Breast epithelium (tissue), 4 donors: ENCODE measurements at regions not wholly inside any gene's neighbourhood (a gene's known extent, or its start where the extent isn't known, plus 50 kb on each side); places are given as distances from the start of the nearest gene placed in this dataset.

Source experiments
- DNase-seq, 2 donors: peaks; one replicate each; pipeline ENCODE4 v3.0.0-alpha.2; 2019; ENCODE audit warnings: low spot score in 2 of 2
- H3K27ac ChIP-seq, 2 donors: fragments of 200-600 bp; sonication (generic) in 1 of 2; one replicate each; pipeline ENCODE4 v1.5.1; 2016 to 2019; ENCODE audit warnings: mild to moderate bottlenecking in 1 of 2
- H3K27me3 ChIP-seq, 2 donors: fragments of 200-600 bp; sonication (generic) in 1 of 2; one replicate each; pipeline versions ENCODE4 v1.5.1 to v1.6.0; 2017 to 2019; ENCODE audit warnings: control low read depth in 1 of 2, mild to moderate bottlenecking in 1 of 2
- H3K36me3 ChIP-seq: fragments of 200-600 bp; one replicate; pipeline ENCODE4 v1.5.1; 2019
- H3K4me1 ChIP-seq, 2 donors: fragments of 200-600 bp; sonication (generic); one replicate each; pipeline ENCODE4 v1.5.1; 2016 to 2019; ENCODE audit warnings: control low read depth in 1 of 2
- H3K4me3 ChIP-seq, 3 donors: fragments of 200-600 bp; sonication (generic); 1 replicate in 2 of 3; 2 replicates in 1 of 3; pipeline ENCODE4 v1.5.1; 2016 to 2019; ENCODE audit warnings: mild to moderate bottlenecking in 3 of 3, moderate library complexity in 2 of 3
- H3K9me3 ChIP-seq, 2 donors: fragments of 200-600 bp; sonication (generic) in 1 of 2; one replicate each; pipeline ENCODE4 v1.5.1; 2016 to 2019; ENCODE audit warnings: control low read depth in 1 of 2
- POLR2A ChIP-seq: fragments of 450-650 bp; IDR thresholded peaks from one replicate; pipeline ENCODE4 v1.6.1; 2016; ENCODE audit warnings: antibody characterized with exemption, mild to moderate bottlenecking, moderate library complexity
- POLR2AphosphoS5 ChIP-seq, 3 donors: sonication (generic); formaldehyde crosslinking; IDR thresholded peaks; one replicate each; pipeline ENCODE4 v1.6.1; 2017; ENCODE audit warnings: antibody characterized with exemption in 3 of 3
- intact Hi-C: fragments of 100-400 bp; cut with DNase I; formaldehyde crosslinking; loops from one replicate; pipeline ENCODE4 v1.15.1; 2023; ENCODE audit warnings: low total_unique reads
- TF ChIP-seq, protein P1 (sequence below), 3 donors: fragments of 450-650 bp; IDR thresholded peaks; one replicate each; pipeline ENCODE4 v1.5.1; 2016 to 2017; ENCODE audit warnings: antibody characterized with exemption in 3 of 3, mild to moderate bottlenecking in 3 of 3, moderate library complexity in 3 of 3

- no peak for DNase-seq
- Histone ChIP-seq H3K27me3 (no peaks in the 10 kb centered on the region), H3K27ac (no peak overlapping the region), H3K4me3 (no peak overlapping the region), H3K9me3 (no peaks in the 10 kb centered on the region), H3K4me1 (peaks cover 0 to 4% of the 10 kb centered on the region in 2 donors), H3K36me3 (no peaks in the 10 kb centered on the region)
- intact Hi-C loops = no loop called here
- TF ChIP-seq POLR2AphosphoS5 (IDR thresholded peaks at IDR 0.05) = no peak
- TF ChIP-seq, protein P1, sequence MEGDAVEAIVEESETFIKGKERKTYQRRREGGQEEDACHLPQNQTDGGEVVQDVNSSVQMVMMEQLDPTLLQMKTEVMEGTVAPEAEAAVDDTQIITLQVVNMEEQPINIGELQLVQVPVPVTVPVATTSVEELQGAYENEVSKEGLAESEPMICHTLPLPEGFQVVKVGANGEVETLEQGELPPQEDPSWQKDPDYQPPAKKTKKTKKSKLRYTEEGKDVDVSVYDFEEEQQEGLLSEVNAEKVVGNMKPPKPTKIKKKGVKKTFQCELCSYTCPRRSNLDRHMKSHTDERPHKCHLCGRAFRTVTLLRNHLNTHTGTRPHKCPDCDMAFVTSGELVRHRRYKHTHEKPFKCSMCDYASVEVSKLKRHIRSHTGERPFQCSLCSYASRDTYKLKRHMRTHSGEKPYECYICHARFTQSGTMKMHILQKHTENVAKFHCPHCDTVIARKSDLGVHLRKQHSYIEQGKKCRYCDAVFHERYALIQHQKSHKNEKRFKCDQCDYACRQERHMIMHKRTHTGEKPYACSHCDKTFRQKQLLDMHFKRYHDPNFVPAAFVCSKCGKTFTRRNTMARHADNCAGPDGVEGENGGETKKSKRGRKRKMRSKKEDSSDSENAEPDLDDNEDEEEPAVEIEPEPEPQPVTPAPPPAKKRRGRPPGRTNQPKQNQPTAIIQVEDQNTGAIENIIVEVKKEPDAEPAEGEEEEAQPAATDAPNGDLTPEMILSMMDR (IDR thresholded peaks at IDR 0.05) = no peak
- no peak for TF ChIP-seq POLR2A
Observed at GRCh38 chr22:48276994-48277867, 1514.8 kb downstream of the TBC1D22A start.

DNA sequence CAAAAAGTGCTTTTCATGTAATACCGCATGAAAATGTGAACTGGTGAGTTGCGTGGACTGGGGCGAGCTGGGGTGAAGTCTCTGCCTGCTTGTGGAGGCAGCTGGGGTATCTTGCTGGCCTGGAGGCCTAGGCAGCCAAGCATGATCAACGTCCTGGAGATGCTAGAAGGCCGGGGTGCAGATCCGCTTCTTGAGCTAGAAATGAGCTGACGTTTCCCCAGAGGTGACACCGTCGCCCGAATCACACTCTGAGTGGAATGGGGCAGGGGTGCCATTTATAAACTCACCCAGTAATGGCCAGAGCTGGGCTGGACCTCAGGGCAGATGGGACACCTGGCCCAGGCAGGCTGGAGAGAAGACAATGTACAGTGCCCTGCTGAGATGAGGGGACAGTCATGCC lies 1513.0 kb downstream of the TBC1D22A start:
- peaks cover 0 to 4% of the 10 kb centered on the region in 2 donors for H3K4me1 ChIP-seq
- DNase-seq = no peak
- intact Hi-C loops = no loop called here
- no peak overlapping the region for H3K4me3 ChIP-seq
- H3K9me3 ChIP-seq = no peaks in the 10 kb centered on the region
- H3K27me3 ChIP-seq = peaks cover 0 to 9% of the 10 kb centered on the region in 2 donors
- no peaks in the 10 kb centered on the region for H3K36me3 ChIP-seq
- TF ChIP-seq POLR2AphosphoS5 (IDR thresholded peaks at IDR 0.05) (no peak), POLR2A (no peak)
- TF ChIP-seq, protein P1 (IDR thresholded peaks at IDR 0.05) = no peak
- no peak overlapping the region for H3K27ac ChIP-seq

GRCh38 chr22:48270731-48271130 lies 1508.3 kb downstream of the TBC1D22A start:
- Histone ChIP-seq H3K9me3 (no peaks in the 10 kb centered on the region), H3K4me1 (no peaks in the 10 kb centered on the region), H3K4me3 (no peak overlapping the region), H3K27ac (no peak overlapping the region), H3K36me3 (no peaks in the 10 kb centered on the region), H3K27me3 (peaks cover 0 to 54% of the 10 kb centered on the region in 2 donors)
- no peak for DNase-seq
- intact Hi-C loops = no loop called here
- TF ChIP-seq POLR2A (no peak), POLR2AphosphoS5 (IDR thresholded peaks at IDR 0.05) (no peak)
- TF ChIP-seq, protein P1 (IDR thresholded peaks at IDR 0.05) = no peak

GRCh38 chr22:48268771-48269552 lies 1506.5 kb downstream of the TBC1D22A start:
- Histone ChIP-seq H3K27ac (no peak overlapping the region), H3K36me3 (no peaks in the 10 kb centered on the region), H3K4me3 (no peak overlapping the region), H3K4me1 (no peaks in the 10 kb centered on the region), H3K9me3 (no peaks in the 10 kb centered on the region), H3K27me3 (peaks cover 0 to 67% of the 10 kb centered on the region in 2 donors)
- intact Hi-C loops = no loop called here
- DNase-seq = no peak
- TF ChIP-seq, protein P1 (IDR thresholded peaks at IDR 0.05) = no peak
- TF ChIP-seq POLR2A (no peak), POLR2AphosphoS5 (IDR thresholded peaks at IDR 0.05) (no peak)

- no peaks in the 10 kb centered on the region for H3K4me1 ChIP-seq
- H3K27ac ChIP-seq = no peak overlapping the region
- no peak overlapping the region for H3K4me3 ChIP-seq
- intact Hi-C loops = no loop called here
- TF ChIP-seq, protein P1 (IDR thresholded peaks at IDR 0.05) = no peak
- TF ChIP-seq POLR2A = no peak
- TF ChIP-seq POLR2AphosphoS5 (IDR thresholded peaks at IDR 0.05) = no peak
- no peaks in the 10 kb centered on the region for H3K9me3 ChIP-seq
- DNase-seq = no peak
- no peaks in the 10 kb centered on the region for H3K36me3 ChIP-seq
- H3K27me3 ChIP-seq = peaks cover 0 to 74% of the 10 kb centered on the region in 2 donors
Observed at GRCh38 chr22:48268293-48268692, 1505.8 kb downstream of the TBC1D22A start.
